HG03175 (cell line): ENCODE measurements at regions not wholly inside any gene's neighbourhood (a gene's known extent, or its start where the extent isn't known, plus 50 kb on each side); places are given as distances from the start of the nearest gene placed in this dataset.

Experiments
- ATAC-seq: cut with Tn5 transposase; IDR thresholded peaks from one replicate; pipeline ENCODE4 v1.9.1; 2021; ENCODE audit warnings: mild to moderate bottlenecking, moderate library complexity; ENCODE audit not compliant: unreplicated experiment

DNA sequence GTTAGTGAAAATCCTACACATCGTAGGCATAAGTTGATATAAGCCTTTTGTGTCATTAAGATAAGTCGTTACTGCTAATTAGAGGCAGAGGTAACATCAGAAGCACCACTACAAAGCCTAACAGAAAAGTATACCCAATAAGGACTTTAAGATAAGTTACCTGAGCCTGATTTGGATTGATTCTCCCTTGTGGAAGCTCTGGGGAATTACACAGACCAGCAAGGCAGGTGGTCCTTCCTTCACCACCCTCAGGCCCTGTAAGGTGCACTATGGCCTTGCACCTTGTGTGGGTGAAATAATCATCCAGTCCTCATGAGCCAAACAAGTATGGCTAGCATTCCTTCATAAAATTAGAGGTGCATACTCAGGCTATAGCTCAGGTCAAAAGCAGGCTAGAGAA, 166.7 kb upstream of the CHRM3 start:
- ATAC-seq = no peak

DNA sequence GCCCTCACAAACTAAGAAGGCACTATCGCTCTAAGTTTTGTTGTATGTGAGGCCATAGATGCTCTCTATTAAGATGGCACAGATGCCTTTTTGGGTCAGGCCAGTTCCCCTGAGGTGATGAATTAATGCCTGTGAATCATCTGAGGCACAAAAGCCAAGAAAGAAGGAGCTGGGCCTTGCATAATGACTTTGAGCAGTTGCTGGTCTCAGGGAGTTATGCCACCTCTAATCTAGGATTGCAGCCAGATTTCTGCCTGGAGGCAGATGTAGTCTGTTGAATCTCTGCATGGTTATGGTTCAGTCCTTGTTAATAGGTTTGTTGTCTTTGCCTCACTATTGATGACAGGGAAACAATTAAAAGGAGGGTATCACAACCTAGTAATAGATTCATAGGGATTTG, 168.1 kb upstream of the CHRM3 start:
- no peak for ATAC-seq

- ATAC-seq = no peak
Observed at GRCh38 chr1:239212811-239213220, 173.6 kb upstream of the CHRM3 start.

- no peak for ATAC-seq
Observed at GRCh38 chr1:239209591-239209990, 176.8 kb upstream of the CHRM3 start.

- ATAC-seq = no peak
Observed at GRCh38 chr1:239204401-239204800, 182.0 kb upstream of the CHRM3 start.

DNA sequence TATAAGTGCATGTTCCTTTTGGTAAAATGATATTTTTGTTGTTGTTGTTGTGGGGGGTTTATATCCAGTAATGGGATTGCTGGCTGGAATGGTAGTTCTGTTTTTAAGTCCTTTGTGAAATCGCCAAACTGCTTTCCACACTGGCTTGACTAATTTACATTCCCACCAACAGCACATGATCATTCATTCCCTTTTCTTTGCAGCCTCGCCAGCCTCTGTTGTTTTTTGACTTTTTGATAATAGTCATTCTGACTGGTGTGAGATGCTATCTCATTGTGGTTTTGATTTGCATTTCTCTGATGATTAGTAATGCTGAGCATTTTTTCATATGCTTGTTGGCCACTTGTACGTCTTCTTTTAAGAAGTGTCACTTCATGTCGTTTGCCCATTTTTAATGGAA, 188.5 kb upstream of the CHRM3 start:
- no peak for ATAC-seq

DNA sequence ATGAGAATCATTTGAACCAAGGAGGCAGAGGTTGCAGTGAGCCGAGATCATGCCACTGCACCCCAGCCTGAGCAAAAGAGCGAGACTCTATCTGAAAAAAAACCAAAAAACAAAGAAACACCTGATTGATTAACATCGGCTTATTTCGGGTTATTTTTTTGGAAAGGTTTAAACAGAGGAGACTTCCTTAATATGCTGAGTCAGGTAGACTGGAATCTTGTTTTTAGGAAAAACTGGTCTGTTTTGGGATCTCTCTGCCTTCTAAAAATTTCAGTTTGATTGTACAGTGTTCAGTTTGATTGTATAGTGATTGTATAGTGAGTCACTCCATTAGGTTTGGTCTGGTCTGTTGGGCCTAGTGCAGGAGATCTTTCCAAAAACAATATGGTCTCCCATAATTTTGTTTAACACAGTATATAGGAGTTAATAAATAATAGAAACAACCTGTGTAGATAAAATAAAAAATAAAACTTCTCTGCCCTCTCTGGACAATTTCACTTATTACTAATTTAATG, 196.3 kb upstream of the CHRM3 start:
- ATAC-seq = no peak

GRCh38 chr1:239186487-239186886, 199.9 kb upstream of the CHRM3 start:
- no peak for ATAC-seq

GRCh38 chr1:239185245-239185619, 201.1 kb upstream of the CHRM3 start:
- no peak for ATAC-seq

DNA sequence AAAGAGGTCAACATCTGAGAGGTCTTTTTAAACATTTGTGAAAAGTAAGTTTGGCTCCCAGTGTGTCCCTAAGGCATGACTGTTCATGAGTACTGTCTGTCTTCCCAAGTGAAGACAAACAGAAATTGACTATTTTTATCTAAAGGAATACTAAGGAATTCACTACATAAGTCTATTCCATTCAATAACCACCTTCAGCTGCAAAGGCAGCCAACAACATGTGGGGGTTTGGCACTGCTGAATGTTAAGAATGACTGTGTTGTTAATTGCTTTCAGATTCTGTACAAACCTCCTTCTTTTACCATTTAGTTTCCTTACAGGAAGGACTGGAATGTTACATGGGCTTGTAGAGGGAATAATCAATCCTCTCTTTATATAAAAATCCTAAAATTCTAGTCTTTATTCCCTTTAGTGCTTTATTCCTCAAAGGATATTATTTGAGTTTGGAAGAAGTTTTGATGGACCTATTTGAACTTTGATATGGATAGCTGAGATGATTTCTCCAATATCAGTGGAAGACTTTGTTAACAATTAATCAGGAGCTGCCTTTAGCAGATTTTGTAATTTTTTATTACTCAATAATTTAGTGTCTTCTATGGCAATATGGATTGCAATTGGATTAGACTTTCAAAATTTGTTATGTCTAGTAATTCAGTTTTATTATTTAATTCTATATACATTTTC, 201.7 kb upstream of the CHRM3 start:
- no peak for ATAC-seq

DNA sequence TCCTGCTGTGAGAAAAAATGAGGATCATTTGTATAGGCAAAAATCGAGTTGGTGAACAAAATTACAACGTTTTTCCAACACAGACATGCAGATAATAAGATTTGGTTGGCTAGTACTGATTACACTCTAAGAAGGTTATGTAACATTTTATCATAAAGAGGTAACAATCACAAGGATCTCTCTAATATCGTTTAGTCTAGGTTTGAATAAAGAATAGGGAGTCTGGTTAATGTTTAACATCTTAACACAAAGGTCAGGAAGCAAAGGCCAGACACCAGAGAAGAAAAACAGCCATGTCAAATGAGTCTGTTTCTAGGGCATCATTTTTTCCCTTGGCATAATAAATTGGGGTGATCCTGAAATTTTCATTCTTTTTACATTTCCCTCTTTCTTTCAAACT, 207.4 kb upstream of the CHRM3 start:
- no peak for ATAC-seq

- no peak for ATAC-seq
Observed at GRCh38 chr1:239174880-239175279, 211.5 kb upstream of the CHRM3 start.

- no peak for ATAC-seq
Observed at GRCh38 chr1:239170828-239171227, 215.5 kb upstream of the CHRM3 start.

- ATAC-seq = no peak
Observed at GRCh38 chr1:239169276-239169675, 217.1 kb upstream of the CHRM3 start.

DNA sequence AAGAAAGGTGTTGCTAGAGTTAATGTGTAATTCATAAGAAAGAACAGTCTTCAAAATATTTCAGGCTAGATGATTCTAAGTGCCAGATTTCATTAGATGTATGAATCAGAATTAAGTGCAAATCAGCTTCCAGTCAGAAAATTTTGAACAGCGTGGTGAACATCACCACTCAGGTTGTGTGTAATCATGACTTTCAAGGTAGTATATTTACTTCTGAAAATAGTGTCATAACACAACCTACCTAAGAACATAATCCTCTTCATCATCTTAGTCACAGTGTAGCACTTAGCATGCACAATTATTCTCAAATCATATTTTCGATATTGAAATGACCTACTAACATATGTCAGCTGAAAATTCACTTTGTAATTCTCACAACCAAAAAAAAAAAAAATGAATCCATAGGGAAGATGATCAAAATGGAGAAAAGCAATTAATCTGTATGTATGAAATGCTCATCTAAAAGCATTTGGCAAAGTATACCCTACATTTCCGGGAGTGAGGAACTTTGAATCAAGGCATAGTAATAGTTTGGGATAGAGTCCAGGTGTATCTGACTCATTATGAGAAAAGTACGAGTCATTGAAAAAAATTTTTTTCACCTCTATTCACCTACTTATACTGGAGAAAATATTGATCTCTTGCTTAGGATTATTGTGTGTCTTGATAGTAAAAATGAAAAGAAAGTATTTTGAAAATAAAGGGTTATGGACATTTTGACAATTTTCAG, 221.8 kb upstream of the CHRM3 start:
- ATAC-seq = no peak

DNA sequence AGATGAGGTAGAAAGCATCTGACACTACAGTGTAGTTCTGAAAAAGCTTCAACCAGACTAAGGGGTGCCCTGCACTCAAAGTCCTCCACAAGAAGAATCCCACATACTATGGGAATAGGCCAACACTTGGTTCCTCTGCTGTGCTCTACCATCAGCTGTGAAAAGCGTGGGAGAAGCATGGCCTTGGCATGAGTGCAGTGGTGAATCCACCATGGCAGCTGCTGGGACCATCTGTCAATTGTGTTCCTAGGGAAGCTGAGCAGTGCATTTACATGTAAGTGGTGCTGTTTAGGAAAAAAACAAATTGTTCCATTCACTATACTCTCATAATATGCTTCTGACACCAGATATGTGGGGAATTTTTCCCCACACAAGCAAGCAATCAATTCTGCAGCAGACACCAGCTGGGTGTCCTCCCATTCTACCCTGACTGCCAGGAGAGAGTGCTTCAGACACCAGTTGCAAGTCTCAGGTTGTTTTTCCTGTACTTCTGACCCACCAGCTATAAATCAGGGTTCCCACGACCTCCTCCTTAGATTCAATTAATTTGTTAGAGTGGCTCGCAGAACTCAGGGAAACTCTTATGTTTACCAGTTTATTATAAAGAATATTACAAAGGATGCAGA, 230.8 kb upstream of the CHRM3 start:
- no peak for ATAC-seq

DNA sequence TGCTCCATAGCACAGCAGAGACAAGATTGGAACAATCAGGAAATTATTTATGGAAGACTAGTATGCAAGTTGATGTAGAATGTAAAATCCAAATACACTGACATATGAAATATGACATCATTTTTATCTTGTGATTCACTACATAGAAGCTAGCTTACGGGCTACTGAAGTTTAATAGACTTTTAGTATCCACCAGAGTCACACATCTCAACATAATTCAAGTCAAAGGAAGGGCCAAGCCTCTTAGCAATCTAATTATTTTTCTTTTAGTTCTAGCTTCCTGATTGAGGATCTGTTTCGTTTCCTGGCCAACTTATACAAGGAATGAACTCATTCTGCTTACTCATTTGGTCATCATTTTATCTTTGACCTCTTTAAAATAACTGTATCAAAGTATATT, 234.4 kb upstream of the CHRM3 start:
- no peak for ATAC-seq

- no peak for ATAC-seq
Observed at GRCh38 chr1:239140968-239141367, 245.4 kb upstream of the CHRM3 start.

DNA sequence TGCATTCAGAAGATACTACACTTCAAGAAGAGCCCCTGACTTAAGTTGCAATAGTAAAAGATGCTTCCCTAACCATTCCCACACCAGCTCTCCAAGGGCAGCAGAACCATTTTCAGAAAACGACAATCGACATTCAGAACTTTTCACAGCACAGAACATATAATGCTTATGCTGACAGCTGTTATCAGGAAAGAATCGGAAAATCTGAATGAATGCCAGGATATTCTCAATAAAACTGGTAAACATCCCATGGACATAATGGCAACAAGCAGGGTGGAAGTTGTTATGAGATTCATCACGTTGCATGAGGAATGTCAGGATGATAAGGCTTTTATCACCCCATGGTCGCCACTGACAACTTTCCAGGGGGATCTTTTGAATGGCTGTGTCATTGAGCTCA, 246.6 kb upstream of the CHRM3 start:
- ATAC-seq = no peak

GRCh38 chr1:239128541-239128940, 257.8 kb upstream of the CHRM3 start:
- no peak for ATAC-seq

- no peak for ATAC-seq
Observed at GRCh38 chr1:239126884-239127283, 259.5 kb upstream of the CHRM3 start.

- no peak for ATAC-seq
Observed at GRCh38 chr1:239125893-239126292, 260.5 kb upstream of the CHRM3 start.
